ENCODE measurements at regions not wholly inside any gene's neighbourhood (a gene's known extent, or its start where the extent isn't known, plus 50 kb on each side); places are given as distances from the start of the nearest gene placed in this dataset.
"Not testable (repeated sequence)": the region's sequence is repeated elsewhere in the genome, so short reads cannot be mapped to it uniquely, and the experiment has no call there.

DNA sequence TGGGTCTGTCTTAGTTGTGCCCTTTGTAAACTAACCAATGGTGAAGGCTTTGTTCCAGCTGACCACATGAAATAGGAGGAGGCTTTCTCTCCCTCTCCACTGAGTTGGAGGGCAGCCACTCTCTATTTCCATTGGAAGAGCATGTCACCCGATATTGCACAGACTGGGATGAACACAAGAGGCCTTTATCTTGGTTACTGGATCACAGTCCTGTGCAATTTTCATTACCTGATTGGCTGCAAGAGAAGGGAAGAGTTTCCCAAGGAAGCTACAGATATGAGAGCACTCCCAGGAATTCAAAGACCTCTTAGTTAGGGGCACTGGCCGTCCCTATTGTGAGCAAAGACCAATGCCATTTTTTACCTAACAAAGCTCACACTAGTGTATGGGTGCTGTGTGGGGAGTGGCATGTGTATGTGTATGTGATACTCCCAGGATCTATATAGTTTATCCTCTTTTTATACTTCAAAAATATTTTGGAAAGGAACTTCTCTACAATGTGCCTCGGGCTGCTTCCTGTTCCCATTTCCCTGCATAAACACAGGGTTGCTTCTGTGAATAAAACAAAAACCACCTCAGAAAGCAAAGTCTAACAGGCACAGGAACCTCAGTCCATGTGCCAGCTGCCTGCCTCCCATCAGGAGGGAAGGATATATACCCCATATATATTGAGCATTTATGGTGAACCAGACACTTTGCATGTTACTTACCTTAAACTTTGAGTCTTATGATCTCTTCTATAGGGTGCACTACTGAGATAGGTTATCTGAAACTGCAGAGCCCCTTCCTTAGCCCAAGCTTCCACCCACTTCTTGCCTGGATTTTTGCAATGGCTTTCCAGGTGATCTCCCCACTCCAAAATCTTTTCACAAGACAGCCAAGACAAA, 126.5 kb downstream of the RASSF10 start:
- H3K27me3 ChIP-seq (ENCODE audit: insufficient read depth, insufficient read length): no peaks in the 10 kb centered on the region
- no peaks in the 10 kb centered on the region for H3K4me1 ChIP-seq (ENCODE audit: insufficient read depth, insufficient read length)
- no peaks in the 10 kb centered on the region for H3K36me3 ChIP-seq (ENCODE audit: insufficient read depth, insufficient read length, low read length)
- no peak overlapping the region for H3K9ac ChIP-seq (ENCODE audit: insufficient read length, low read depth)
- no peak for TF ChIP-seq SUZ12 (IDR thresholded peaks at IDR 0.05; ENCODE audit: extremely low read depth, insufficient read depth, insufficient read length)
- no peak for TF ChIP-seq YY1 (IDR thresholded peaks at IDR 0.05; ENCODE audit: insufficient read depth, insufficient read length)
- no peak for TF ChIP-seq ZNF274 (IDR thresholded peaks at IDR 0.05; ENCODE audit: low read depth, low read length)
- DNase-seq (ENCODE audit: low read depth, low spot score): no peak
- no peak overlapping the region for H3K4me3 ChIP-seq (ENCODE audit: insufficient read length, low read depth)
- no peaks in the 10 kb centered on the region for H3K9me3 ChIP-seq (ENCODE audit: insufficient read depth, low read length)

DNA sequence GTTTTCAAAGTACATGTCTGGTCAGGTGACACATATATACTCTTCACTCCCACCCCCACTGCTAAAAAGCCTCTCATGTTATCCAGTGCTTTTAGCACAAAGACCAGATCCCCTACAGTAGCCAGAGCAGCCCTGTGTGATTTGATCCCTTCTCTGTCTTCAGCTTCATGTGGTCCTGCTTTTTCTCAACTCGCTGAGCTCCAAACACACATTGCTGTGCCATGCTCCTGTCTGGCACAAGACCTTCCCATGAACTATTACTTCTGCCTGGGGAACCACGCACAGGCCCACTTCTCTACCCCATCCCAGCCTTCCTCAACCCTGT, 127.1 kb downstream of the RASSF10 start:
- DNase-seq (ENCODE audit: low read depth, low spot score): no peak
- Histone ChIP-seq H3K36me3 (ENCODE audit: insufficient read depth, insufficient read length, low read length) (no peaks in the 10 kb centered on the region), H3K9me3 (ENCODE audit: insufficient read depth, low read length) (no peaks in the 10 kb centered on the region), H3K9ac (ENCODE audit: insufficient read length, low read depth) (no peak overlapping the region), H3K27me3 (ENCODE audit: insufficient read depth, insufficient read length) (no peaks in the 10 kb centered on the region), H3K4me3 (ENCODE audit: insufficient read length, low read depth) (no peak overlapping the region), H3K4me1 (ENCODE audit: insufficient read depth, insufficient read length) (no peaks in the 10 kb centered on the region)
- TF ChIP-seq SUZ12 (IDR thresholded peaks at IDR 0.05; ENCODE audit: extremely low read depth, insufficient read depth, insufficient read length): no peak
- TF ChIP-seq YY1 (IDR thresholded peaks at IDR 0.05; ENCODE audit: insufficient read depth, insufficient read length): no peak
- TF ChIP-seq ZNF274 (IDR thresholded peaks at IDR 0.05; ENCODE audit: low read depth, low read length): no peak

DNA sequence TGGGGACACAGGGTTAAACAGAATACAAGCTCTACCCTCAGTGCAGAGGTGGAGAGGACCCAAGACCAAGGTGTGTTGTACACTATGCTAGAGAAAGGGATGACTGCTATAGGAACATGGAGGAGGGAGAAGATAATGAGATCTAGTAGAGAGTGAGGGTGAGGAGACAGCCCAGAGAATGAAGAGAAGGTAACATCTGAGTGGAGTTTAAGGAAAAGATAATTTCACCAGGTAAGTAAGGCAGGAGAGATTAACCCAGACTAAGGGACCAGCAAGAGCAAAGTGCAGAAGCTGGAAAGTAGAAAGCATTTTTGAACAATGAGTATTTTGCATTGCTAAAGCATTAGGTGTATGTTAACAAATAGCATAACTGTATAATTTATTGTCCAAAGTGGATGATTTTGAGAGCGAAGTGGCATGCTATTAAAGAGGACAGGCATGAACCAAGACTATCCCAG, 128.8 kb downstream of the RASSF10 start:
- DNase-seq (ENCODE audit: low read depth, low spot score): no peak
- no peaks in the 10 kb centered on the region for H3K27me3 ChIP-seq (ENCODE audit: insufficient read depth, insufficient read length)
- H3K4me1 ChIP-seq (ENCODE audit: insufficient read depth, insufficient read length): no peaks in the 10 kb centered on the region
- no peak overlapping the region for H3K9ac ChIP-seq (ENCODE audit: insufficient read length, low read depth)
- no peak for TF ChIP-seq YY1 (IDR thresholded peaks at IDR 0.05; ENCODE audit: insufficient read depth, insufficient read length)
- no peak for TF ChIP-seq SUZ12 (IDR thresholded peaks at IDR 0.05; ENCODE audit: extremely low read depth, insufficient read depth, insufficient read length)
- no peak for TF ChIP-seq ZNF274 (IDR thresholded peaks at IDR 0.05; ENCODE audit: low read depth, low read length)
- H3K36me3 ChIP-seq (ENCODE audit: insufficient read depth, insufficient read length, low read length): no peaks in the 10 kb centered on the region
- H3K9me3 ChIP-seq (ENCODE audit: insufficient read depth, low read length): no peaks in the 10 kb centered on the region
- no peak overlapping the region for H3K4me3 ChIP-seq (ENCODE audit: insufficient read length, low read depth)

GRCh38 chr11:13139085-13139484, 130.0 kb downstream of the RASSF10 start:
- DNase-seq (ENCODE audit: low read depth, low spot score); H3K36me3 ChIP-seq (ENCODE audit: insufficient read depth, insufficient read length, low read length); H3K9me3 ChIP-seq (ENCODE audit: insufficient read depth, low read length); H3K4me3 ChIP-seq (ENCODE audit: insufficient read length, low read depth); H3K4me1 ChIP-seq (ENCODE audit: insufficient read depth, insufficient read length); H3K9ac ChIP-seq (ENCODE audit: insufficient read length, low read depth); H3K27me3 ChIP-seq (ENCODE audit: insufficient read depth, insufficient read length): not testable (repeated sequence)

DNA sequence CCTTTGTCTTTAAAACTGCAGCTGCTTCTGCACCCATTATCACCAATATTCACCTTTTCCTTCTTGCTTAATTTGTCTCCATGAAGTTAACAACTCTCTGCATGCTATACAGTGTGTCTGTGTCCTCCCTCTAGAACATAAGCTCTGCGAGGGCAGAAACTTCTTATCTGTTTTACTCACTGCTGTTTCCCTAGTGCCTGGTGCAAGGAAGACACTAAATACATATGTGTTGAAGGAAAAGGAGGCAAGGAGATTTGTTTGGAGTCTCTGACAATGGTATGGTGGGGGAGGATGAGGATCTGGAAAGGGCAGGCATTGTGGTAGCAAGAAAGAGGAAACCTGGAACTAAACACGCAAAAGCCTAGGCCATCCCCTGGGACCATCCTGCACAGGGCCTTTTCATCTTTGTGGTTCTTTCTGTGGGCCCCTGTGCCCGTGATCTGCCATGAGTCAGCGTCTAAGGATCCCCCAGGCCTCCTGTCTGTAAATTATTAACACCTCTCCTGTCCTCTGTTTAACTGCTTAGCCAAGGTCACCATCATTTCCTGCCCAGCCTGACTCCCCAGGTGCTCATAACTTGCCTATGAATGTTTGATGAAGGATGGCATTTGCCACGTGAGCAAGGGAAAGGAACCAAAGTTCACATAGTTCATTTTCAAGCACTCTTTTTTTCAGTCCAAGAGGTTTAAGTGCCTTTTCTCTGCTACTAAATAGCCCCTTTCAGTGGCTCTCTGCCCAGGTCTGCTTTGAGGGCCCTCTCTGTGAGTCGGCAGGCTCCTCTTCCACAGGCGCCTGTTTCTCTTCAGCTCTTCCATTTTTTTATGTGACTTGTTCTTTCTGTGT, 131.1 kb downstream of the RASSF10 start:
- Histone ChIP-seq H3K4me1 (ENCODE audit: insufficient read depth, insufficient read length) (no peaks in the 10 kb centered on the region), H3K9ac (ENCODE audit: insufficient read length, low read depth) (no peak overlapping the region)
- no peak for DNase-seq (ENCODE audit: low read depth, low spot score)

DNA sequence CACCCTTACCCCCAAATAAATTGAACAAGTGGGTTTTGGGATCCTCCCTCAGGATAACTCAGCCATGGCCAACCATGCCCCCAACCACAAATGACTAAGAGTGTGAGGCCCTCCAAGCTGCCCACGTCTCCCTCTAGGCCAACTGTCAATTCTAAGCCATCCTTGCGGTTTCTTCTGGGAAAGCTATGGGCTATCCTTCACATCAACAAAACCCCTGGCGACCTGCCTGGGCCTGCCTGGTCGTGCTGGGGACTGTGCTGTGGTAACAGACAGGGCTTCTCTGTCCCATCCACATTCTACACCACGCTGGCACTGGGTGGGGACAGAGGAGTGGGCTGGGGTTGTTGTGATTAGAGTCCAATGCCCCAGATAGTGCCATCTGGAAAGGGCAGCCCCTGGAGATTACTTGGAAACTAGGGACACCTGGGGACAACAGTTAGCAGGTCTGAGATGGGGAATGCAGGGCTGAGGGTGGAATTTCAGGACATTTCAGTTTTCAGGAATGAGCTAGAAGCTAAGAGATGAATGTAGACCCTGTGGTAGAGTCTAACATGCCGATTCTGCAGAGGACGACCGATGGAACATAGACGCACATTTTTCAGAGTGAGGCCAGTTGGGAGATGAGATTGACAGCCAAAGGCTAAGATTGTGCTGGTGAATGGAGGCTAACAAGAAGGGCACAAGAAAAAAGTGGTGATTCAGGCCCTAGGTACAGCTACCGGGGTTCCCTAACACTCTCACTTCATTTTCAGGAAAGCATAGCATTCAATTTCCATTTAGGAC, 131.9 kb downstream of the RASSF10 start:
- no peak overlapping the region for H3K9ac ChIP-seq (ENCODE audit: insufficient read length, low read depth)

More for the DNA sequence above, 131.1 kb downstream of the RASSF10 start:
- Histone ChIP-seq H3K27me3 (ENCODE audit: insufficient read depth, insufficient read length) (no peaks in the 10 kb centered on the region), H3K4me3 (ENCODE audit: insufficient read length, low read depth) (no peak overlapping the region), H3K9me3 (ENCODE audit: insufficient read depth, low read length) (no peaks in the 10 kb centered on the region), H3K36me3 (ENCODE audit: insufficient read depth, insufficient read length, low read length) (no peaks in the 10 kb centered on the region)
- no peak for TF ChIP-seq ZNF274 (IDR thresholded peaks at IDR 0.05; ENCODE audit: low read depth, low read length)
- TF ChIP-seq YY1 (IDR thresholded peaks at IDR 0.05; ENCODE audit: insufficient read depth, insufficient read length): no peak
- no peak for TF ChIP-seq SUZ12 (IDR thresholded peaks at IDR 0.05; ENCODE audit: extremely low read depth, insufficient read depth, insufficient read length)

More for the DNA sequence above, 131.9 kb downstream of the RASSF10 start:
- DNase-seq (ENCODE audit: low read depth, low spot score): no peak
- Histone ChIP-seq H3K9me3 (ENCODE audit: insufficient read depth, low read length) (no peaks in the 10 kb centered on the region), H3K36me3 (ENCODE audit: insufficient read depth, insufficient read length, low read length) (no peaks in the 10 kb centered on the region), H3K4me3 (ENCODE audit: insufficient read length, low read depth) (no peak overlapping the region), H3K27me3 (ENCODE audit: insufficient read depth, insufficient read length) (no peaks in the 10 kb centered on the region), H3K4me1 (ENCODE audit: insufficient read depth, insufficient read length) (no peaks in the 10 kb centered on the region)
- TF ChIP-seq ZNF274 (IDR thresholded peaks at IDR 0.05; ENCODE audit: low read depth, low read length) (no peak), SUZ12 (IDR thresholded peaks at IDR 0.05; ENCODE audit: extremely low read depth, insufficient read depth, insufficient read length) (no peak), YY1 (IDR thresholded peaks at IDR 0.05; ENCODE audit: insufficient read depth, insufficient read length) (no peak)
